ENCODE measurements at regions not wholly inside any gene's neighbourhood (a gene's known extent, or its start where the extent isn't known, plus 50 kb on each side); places are given as distances from the start of the nearest gene placed in this dataset.
A peak's percentile ranks its signal among the peaks of the same experiment; 100 is the strongest.
"Not testable (repeated sequence)": the region's sequence is repeated elsewhere in the genome, so short reads cannot be mapped to it uniquely, and the experiment has no call there.

GRCh38 chr6:68575765-68576439, 59.2 kb upstream of the ADGRB3 start:
- no peak for DNase-seq

GRCh38 chr6:68572975-68573374, 62.1 kb upstream of the ADGRB3 start:
- no peak for DNase-seq

GRCh38 chr6:68572525-68572924, 62.6 kb upstream of the ADGRB3 start:
- no peak for DNase-seq

GRCh38 chr6:68559716-68560115, 75.4 kb upstream of the ADGRB3 start:
- peak; percentile 53 for DNase-seq

GRCh38 chr6:68559070-68559469, 76.0 kb upstream of the ADGRB3 start:
- DNase-seq: peak; percentile 15

- no peak for DNase-seq
Measured at GRCh38 chr6:68546620-68547019, 88.5 kb upstream of the ADGRB3 start.

GRCh38 chr6:68544450-68544849, 90.6 kb upstream of the ADGRB3 start:
- DNase-seq: no peak

- no peak for DNase-seq
Measured at GRCh38 chr6:68533339-68533795, 101.7 kb upstream of the ADGRB3 start.

GRCh38 chr6:68527691-68528090, 107.4 kb upstream of the ADGRB3 start:
- DNase-seq: no peak

- no peak for DNase-seq
Measured at GRCh38 chr6:68506911-68507310, 128.2 kb upstream of the ADGRB3 start.

- DNase-seq: no peak
Measured at GRCh38 chr6:68502946-68503345, 132.1 kb upstream of the ADGRB3 start.

GRCh38 chr6:68497927-68498326, 137.2 kb upstream of the ADGRB3 start:
- peak; percentile 69 for DNase-seq

GRCh38 chr6:68494880-68495279, 140.2 kb upstream of the ADGRB3 start:
- DNase-seq: not testable (repeated sequence)

GRCh38 chr6:68476611-68477010, 158.5 kb upstream of the ADGRB3 start:
- no peak for DNase-seq

- DNase-seq: peak; percentile 49
Measured at GRCh38 chr6:68473433-68474210, 161.5 kb upstream of the ADGRB3 start.

GRCh38 chr6:68468244-68468884, 166.7 kb upstream of the ADGRB3 start:
- no peak for DNase-seq

GRCh38 chr6:68458447-68458846, 176.6 kb upstream of the ADGRB3 start:
- DNase-seq: no peak

GRCh38 chr6:68447112-68447511, 188.0 kb upstream of the ADGRB3 start:
- DNase-seq: no peak

- DNase-seq: no peak
Measured at GRCh38 chr6:68445926-68446325, 189.2 kb upstream of the ADGRB3 start.

GRCh38 chr6:68443704-68444103, 191.4 kb upstream of the ADGRB3 start:
- no peak for DNase-seq

GRCh38 chr6:68427630-68428029, 207.5 kb upstream of the ADGRB3 start:
- peak; percentile 68 for DNase-seq

GRCh38 chr6:68410021-68410420, 225.1 kb upstream of the ADGRB3 start:
- no peak for DNase-seq

GRCh38 chr6:68400396-68400795, 234.7 kb upstream of the ADGRB3 start:
- DNase-seq: no peak

- no peak for DNase-seq
Measured at GRCh38 chr6:68391953-68392352, 243.1 kb upstream of the ADGRB3 start.
